GM23338 (cell line): ENCODE measurements at regions not wholly inside any gene's neighbourhood (a gene's known extent, or its start where the extent isn't known, plus 50 kb on each side); places are given as distances from the start of the nearest gene placed in this dataset. TPM values are rescaled to one million over a fixed set of nuclear protein-coding genes. Genes with fewer than 3 reads are reported as not detected.

ENCODE experiments used
- small RNA-seq: library from RNA; depleted of rRNA; stranded (forward); fragments of <200 nt; gene quantifications from one replicate; pipeline ENCODE3, GENCODE V24; 2014; ENCODE audit warnings: low replicate concordance

Small RNA genes lying in the stretch of these regions (small RNA-seq; reads per million reads assigned to genes)
- gene DYNLL1P5 = not detected
